Stomach (tissue), 8 donors: ENCODE measurements at regions not wholly inside any gene's neighbourhood (a gene's known extent, or its start where the extent isn't known, plus 50 kb on each side); places are given as distances from the start of the nearest gene placed in this dataset.

ENCODE experiments used
- DNase-seq, 2 donors: peaks; one replicate each; pipeline versions ENCODE4 v3.0.0 to v3.0.0-alpha.2; 2013 to 2019
- H3K27ac ChIP-seq, 5 donors: fragments of 200-600 bp in 4 of 5; sonication (generic) in 4 of 5; one replicate each; pipeline ENCODE4 v1.5.1; 2013 to 2019; ENCODE audit warnings: mild to moderate bottlenecking in 1 of 5, moderate library complexity in 1 of 5
- H3K27me3 ChIP-seq, 3 donors: fragments of 200-600 bp; sonication (generic); one replicate each; pipeline ENCODE4 v1.5.1; 2017 to 2019; ENCODE audit warnings: mixed run types in 1 of 3
- H3K36me3 ChIP-seq, 4 donors: fragments of 200-600 bp; sonication (generic); 1 replicate in 3 of 4; 2 replicates in 1 of 4; pipeline ENCODE4 v1.5.1; 2016 to 2019
- H3K4me1 ChIP-seq, 4 donors: fragments of 200-600 bp; sonication (generic); one replicate each; pipeline ENCODE4 v1.5.1; 2016 to 2019
- H3K4me3 ChIP-seq, 4 donors: fragments of 200-600 bp; sonication (generic) in 3 of 4; one replicate each; pipeline ENCODE4 v1.5.1; 2016 to 2019; ENCODE audit warnings: mild to moderate bottlenecking in 1 of 4
- H3K9me3 ChIP-seq, 4 donors: fragments of 200-600 bp; sonication (generic); one replicate each; pipeline ENCODE4 v1.5.1; 2016 to 2019
- EP300 ChIP-seq: sonication (generic); formaldehyde crosslinking; IDR thresholded peaks from one replicate; pipeline ENCODE4 v1.6.1; 2017; ENCODE audit warnings: antibody characterized with exemption
- POLR2A ChIP-seq, 4 donors: fragments of 450-650 bp; IDR thresholded peaks; one replicate each; pipeline ENCODE4 v1.6.1; 2016; ENCODE audit warnings: antibody characterized with exemption in 4 of 4, control low read depth in 2 of 4, mild to moderate bottlenecking in 1 of 4, moderate library complexity in 1 of 4
- POLR2AphosphoS5 ChIP-seq, 3 donors: sonication (generic); formaldehyde crosslinking; IDR thresholded peaks; one replicate each; pipeline ENCODE4 v1.6.1; 2016; ENCODE audit warnings: antibody characterized with exemption in 3 of 3
- WGBS, 5 donors: extraction: QIAGEN DNeasy Blood & Tissue Kit in 3 of 5; methylation state at CpG; one replicate each; pipeline versions ENCODE4 v1.1.5 to v1.1.7; 2013 to 2018; 5-methylcytosine and 5-hydroxymethylcytosine counted together
- intact Hi-C: fragments of 100-400 bp; cut with DNase I; formaldehyde crosslinking; loops from one replicate; pipeline ENCODE4 v1.15.1; 2023; ENCODE audit warnings: low total_unique reads
- TF ChIP-seq, protein P1 (sequence below), 7 experiments: fragments of 450-650 bp in 4 of 7; fragments of 200-600 bp in 3 of 7; sonication (generic) in 3 of 7; IDR thresholded peaks; one replicate each; pipeline ENCODE4 v1.5.1; 2016 to 2019; ENCODE audit warnings: antibody characterized with exemption in 7 of 7, control low read depth in 2 of 7, mild to moderate bottlenecking in 1 of 7
- donor health status: healthy with polysubstance abuse.
- donor health status: Bipolar disorder and iron deficiency.
- donor health status: healthy.

DNA sequence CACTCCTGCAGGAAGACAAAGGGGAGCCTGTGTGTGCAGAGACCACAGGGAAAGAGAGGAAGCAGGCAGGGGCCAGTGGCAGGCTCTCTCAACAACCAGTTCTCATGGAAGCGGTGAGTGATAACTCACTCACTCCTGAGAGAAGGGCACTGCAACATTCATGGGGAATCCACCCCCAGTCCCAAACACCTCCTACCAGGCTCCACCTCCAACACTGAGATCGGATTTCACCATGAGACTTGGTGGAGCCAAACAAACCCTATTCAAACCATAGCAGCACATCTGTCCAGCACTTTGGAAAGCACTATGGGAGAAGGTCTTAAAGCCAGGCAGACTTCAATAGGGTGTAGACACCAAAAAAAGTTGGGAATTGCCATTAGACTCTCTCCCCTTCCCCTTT, 345.7 kb upstream of the SPRED2 start:
- 56 to 81% (median 69%) methylated on average over 2 of the region's 2 CpGs for WGBS, 5 donors
- no peaks in the 10 kb centered on the region for H3K4me1 ChIP-seq
- DNase-seq, result no peak
- no peaks in the 10 kb centered on the region for H3K9me3 ChIP-seq
- intact Hi-C loops, result no loop called here
- H3K27ac ChIP-seq, result no peak overlapping the region
- H3K36me3 ChIP-seq, result no peaks in the 10 kb centered on the region
- TF ChIP-seq POLR2AphosphoS5 (IDR thresholded peaks at IDR 0.05), result no peak
- TF ChIP-seq, protein P1, sequence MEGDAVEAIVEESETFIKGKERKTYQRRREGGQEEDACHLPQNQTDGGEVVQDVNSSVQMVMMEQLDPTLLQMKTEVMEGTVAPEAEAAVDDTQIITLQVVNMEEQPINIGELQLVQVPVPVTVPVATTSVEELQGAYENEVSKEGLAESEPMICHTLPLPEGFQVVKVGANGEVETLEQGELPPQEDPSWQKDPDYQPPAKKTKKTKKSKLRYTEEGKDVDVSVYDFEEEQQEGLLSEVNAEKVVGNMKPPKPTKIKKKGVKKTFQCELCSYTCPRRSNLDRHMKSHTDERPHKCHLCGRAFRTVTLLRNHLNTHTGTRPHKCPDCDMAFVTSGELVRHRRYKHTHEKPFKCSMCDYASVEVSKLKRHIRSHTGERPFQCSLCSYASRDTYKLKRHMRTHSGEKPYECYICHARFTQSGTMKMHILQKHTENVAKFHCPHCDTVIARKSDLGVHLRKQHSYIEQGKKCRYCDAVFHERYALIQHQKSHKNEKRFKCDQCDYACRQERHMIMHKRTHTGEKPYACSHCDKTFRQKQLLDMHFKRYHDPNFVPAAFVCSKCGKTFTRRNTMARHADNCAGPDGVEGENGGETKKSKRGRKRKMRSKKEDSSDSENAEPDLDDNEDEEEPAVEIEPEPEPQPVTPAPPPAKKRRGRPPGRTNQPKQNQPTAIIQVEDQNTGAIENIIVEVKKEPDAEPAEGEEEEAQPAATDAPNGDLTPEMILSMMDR (IDR thresholded peaks at IDR 0.05), result no peak
- TF ChIP-seq POLR2A (IDR thresholded peaks at IDR 0.05), result no peak
- no peak for TF ChIP-seq EP300
- no peaks in the 10 kb centered on the region for H3K27me3 ChIP-seq
- H3K4me3 ChIP-seq, result no peak overlapping the region

DNA sequence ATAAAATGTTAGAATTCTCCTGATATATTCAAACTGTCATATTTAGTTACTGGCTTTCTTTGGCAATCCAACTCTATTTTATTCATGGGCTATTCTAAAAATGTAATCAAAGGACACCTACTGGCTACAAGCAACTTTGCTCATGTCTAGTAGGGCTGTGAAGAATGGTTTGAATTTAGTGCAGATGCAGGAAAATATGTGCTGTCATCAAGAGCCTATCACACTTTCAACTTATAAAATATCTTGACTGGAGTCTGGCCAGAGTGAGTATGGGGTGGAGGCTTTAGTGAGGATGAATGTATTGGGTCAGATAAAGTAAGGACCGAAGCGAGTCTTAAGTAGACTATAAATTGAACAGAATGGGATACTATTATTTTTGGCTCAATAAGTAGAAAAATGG, 343.4 kb upstream of the SPRED2 start:
- Histone ChIP-seq H3K27ac (no peak overlapping the region), H3K4me1 (no peaks in the 10 kb centered on the region), H3K4me3 (no peak overlapping the region), H3K36me3 (no peaks in the 10 kb centered on the region), H3K9me3 (no peaks in the 10 kb centered on the region), H3K27me3 (no peaks in the 10 kb centered on the region)
- whole genome bisulfite sequencing, 5 donors, result 86 to 96% (median 95%) methylated on average over 2 of the region's 2 CpGs
- DNase-seq, result no peak
- no peak for TF ChIP-seq POLR2AphosphoS5 (IDR thresholded peaks at IDR 0.05)
- TF ChIP-seq POLR2A (IDR thresholded peaks at IDR 0.05), result no peak
- TF ChIP-seq, protein P1 (IDR thresholded peaks at IDR 0.05), result no peak
- no peak for TF ChIP-seq EP300
- intact Hi-C loops, result no loop called here

DNA sequence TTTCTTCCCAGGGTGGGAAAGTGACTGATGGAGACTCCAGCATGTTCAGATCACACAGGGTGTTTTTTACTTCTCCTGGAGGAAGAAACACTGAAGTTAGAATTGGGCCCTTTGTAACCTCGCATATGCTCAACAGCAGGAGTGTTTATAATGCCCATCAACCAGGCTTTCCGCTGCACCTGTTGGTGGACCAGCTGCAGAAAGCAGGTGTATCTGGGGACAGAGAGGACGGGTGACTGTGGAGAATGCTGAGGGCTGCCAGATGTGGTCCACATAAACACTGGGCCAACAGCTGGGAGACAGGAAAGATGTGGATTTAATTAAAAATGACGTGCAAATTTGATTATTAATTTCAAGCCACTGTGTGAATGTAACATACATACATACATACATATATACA, 335.5 kb upstream of the SPRED2 start:
- H3K4me1 ChIP-seq, result no peaks in the 10 kb centered on the region
- H3K36me3 ChIP-seq, result no peaks in the 10 kb centered on the region
- H3K27ac ChIP-seq, result no peak overlapping the region
- no peak for DNase-seq
- H3K4me3 ChIP-seq, result no peak overlapping the region
- 62 to 87% (median 86%) methylated on average over 4 of the region's 4 CpGs for WGBS, 5 donors
- no peaks in the 10 kb centered on the region for H3K27me3 ChIP-seq
- TF ChIP-seq POLR2AphosphoS5 (IDR thresholded peaks at IDR 0.05), result no peak
- no peak for TF ChIP-seq EP300
- no peak for TF ChIP-seq POLR2A (IDR thresholded peaks at IDR 0.05)
- TF ChIP-seq, protein P1 (IDR thresholded peaks at IDR 0.05), result no peak
- no peaks in the 10 kb centered on the region for H3K9me3 ChIP-seq
- intact Hi-C loops, result no loop called here

DNA sequence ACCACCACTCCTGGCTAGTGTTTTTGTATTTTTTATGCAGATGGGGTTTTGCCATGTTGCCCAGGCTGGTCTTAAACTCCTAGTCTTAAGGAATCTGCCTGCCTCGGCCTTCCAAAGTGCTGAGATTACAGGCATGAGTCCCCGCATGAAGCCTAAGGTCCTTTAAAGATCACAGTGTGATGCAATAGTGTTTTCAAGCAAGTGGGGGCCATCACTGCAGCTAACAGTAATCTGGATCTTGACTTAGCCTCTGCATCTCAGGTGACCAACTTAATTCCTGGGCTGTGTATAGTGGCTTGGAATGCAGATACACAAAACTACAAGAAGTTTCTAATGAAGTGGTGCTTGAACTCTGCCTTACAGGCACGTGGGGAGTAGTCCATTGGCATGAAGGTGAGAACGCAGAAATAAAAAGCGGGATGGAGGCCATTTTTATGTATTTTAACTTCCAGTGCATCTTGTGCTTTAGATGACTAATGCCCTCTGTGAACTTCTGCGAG, 334.4 kb upstream of the SPRED2 start:
- no peaks in the 10 kb centered on the region for H3K9me3 ChIP-seq
- H3K27ac ChIP-seq, result no peak overlapping the region
- DNase-seq, result no peak
- no peaks in the 10 kb centered on the region for H3K27me3 ChIP-seq
- no peak overlapping the region for H3K4me3 ChIP-seq
- TF ChIP-seq POLR2A (IDR thresholded peaks at IDR 0.05) (no peak), EP300 (no peak), POLR2AphosphoS5 (IDR thresholded peaks at IDR 0.05) (no peak)
- TF ChIP-seq, protein P1 (IDR thresholded peaks at IDR 0.05), result no peak
- H3K36me3 ChIP-seq, result no peaks in the 10 kb centered on the region
- 69 to 83% (median 81%) methylated on average over 6 of the region's 6 CpGs for WGBS, 5 donors
- H3K4me1 ChIP-seq, result no peaks in the 10 kb centered on the region
- intact Hi-C loops, result no loop called here
